Activated T-helper 17 cell treated with anti-CD3 and anti-CD28 coated beads, Interleukin-2, amount 50 U/mL, for 72 hours (primary cell): ENCODE measurements at regions not wholly inside any gene's neighbourhood (a gene's known extent, or its start where the extent isn't known, plus 50 kb on each side); places are given as distances from the start of the nearest gene placed in this dataset.
"Not testable (repeated sequence)": the region's sequence is repeated elsewhere in the genome, so short reads cannot be mapped to it uniquely, and the experiment has no call there.

Experiments
- ATAC-seq: fragments of 150-1000 bp; cut with Tn5 transposase; replicated peaks from 2 replicates; pipeline ENCODE4 v1.10.0; 2021; ENCODE audit warnings: mild to moderate bottlenecking, moderate library complexity
- H3K27ac Mint-ChIP-seq: one replicate; pipeline ENCODE4 v1.8.0; 2022; ENCODE audit warnings: mixed read lengths
- H3K27me3 Mint-ChIP-seq: one replicate; pipeline ENCODE4 v1.8.0; 2022; ENCODE audit warnings: mixed read lengths
- H3K36me3 Mint-ChIP-seq: one replicate; pipeline ENCODE4 v1.8.0; 2022; ENCODE audit warnings: low read depth, mild to moderate bottlenecking, mixed read lengths
- H3K4me1 Mint-ChIP-seq: one replicate; pipeline ENCODE4 v1.8.0; 2022; ENCODE audit warnings: mixed read lengths
- H3K4me3 Mint-ChIP-seq: one replicate; pipeline ENCODE4 v1.8.0; 2022; ENCODE audit warnings: mild to moderate bottlenecking, mixed read lengths
- H3K9me3 Mint-ChIP-seq: one replicate; pipeline ENCODE4 v1.8.0; 2022; ENCODE audit warnings: mixed read lengths

GRCh38 chr12:9313479-9313878, 105.3 kb upstream of the PZP start:
- H3K9me3 Mint-ChIP-seq, H3K4me3 Mint-ChIP-seq, H3K27me3 Mint-ChIP-seq, H3K36me3 Mint-ChIP-seq, H3K27ac Mint-ChIP-seq, H3K4me1 Mint-ChIP-seq, ATAC-seq: not testable (repeated sequence)

- H3K27me3 Mint-ChIP-seq = not testable (repeated sequence)
Observed at GRCh38 chr12:9312406-9313392, 104.5 kb upstream of the PZP start.

GRCh38 chr12:9311454-9311853, 103.3 kb upstream of the PZP start:
- not testable (repeated sequence) for H3K4me3 Mint-ChIP-seq, H3K27ac Mint-ChIP-seq, H3K27me3 Mint-ChIP-seq, H3K36me3 Mint-ChIP-seq, H3K9me3 Mint-ChIP-seq, H3K4me1 Mint-ChIP-seq, ATAC-seq

More at GRCh38 chr12:9312406-9313392, 104.5 kb upstream of the PZP start:
- H3K27ac Mint-ChIP-seq, H3K36me3 Mint-ChIP-seq, H3K4me1 Mint-ChIP-seq, H3K9me3 Mint-ChIP-seq, H3K4me3 Mint-ChIP-seq, ATAC-seq: not testable (repeated sequence)

GRCh38 chr12:9310645-9311044, 102.5 kb upstream of the PZP start:
- not testable (repeated sequence) for H3K4me3 Mint-ChIP-seq, H3K4me1 Mint-ChIP-seq, H3K27me3 Mint-ChIP-seq, ATAC-seq, H3K36me3 Mint-ChIP-seq, H3K9me3 Mint-ChIP-seq, H3K27ac Mint-ChIP-seq

- H3K9me3 Mint-ChIP-seq, ATAC-seq, H3K4me3 Mint-ChIP-seq, H3K27me3 Mint-ChIP-seq, H3K36me3 Mint-ChIP-seq, H3K27ac Mint-ChIP-seq, H3K4me1 Mint-ChIP-seq: not testable (repeated sequence)
Observed at GRCh38 chr12:9309749-9310148, 101.6 kb upstream of the PZP start.

GRCh38 chr12:9308745-9309144, 100.5 kb upstream of the PZP start:
- not testable (repeated sequence) for H3K9me3 Mint-ChIP-seq, H3K27ac Mint-ChIP-seq, H3K4me1 Mint-ChIP-seq, H3K36me3 Mint-ChIP-seq, ATAC-seq, H3K27me3 Mint-ChIP-seq, H3K4me3 Mint-ChIP-seq

- H3K4me3 Mint-ChIP-seq, H3K9me3 Mint-ChIP-seq, H3K27me3 Mint-ChIP-seq, ATAC-seq, H3K36me3 Mint-ChIP-seq, H3K27ac Mint-ChIP-seq, H3K4me1 Mint-ChIP-seq: not testable (repeated sequence)
Observed at GRCh38 chr12:9308163-9308562, 100.0 kb upstream of the PZP start.

- H3K4me3 Mint-ChIP-seq, H3K9me3 Mint-ChIP-seq, H3K4me1 Mint-ChIP-seq, H3K36me3 Mint-ChIP-seq, H3K27me3 Mint-ChIP-seq, H3K27ac Mint-ChIP-seq, ATAC-seq: not testable (repeated sequence)
Observed at GRCh38 chr12:9307255-9307654, 99.1 kb upstream of the PZP start.

- H3K4me1 Mint-ChIP-seq, ATAC-seq: not testable (repeated sequence)
Observed at GRCh38 chr12:9306004-9306403, 97.8 kb upstream of the PZP start.

GRCh38 chr12:9304540-9304939, 96.3 kb upstream of the PZP start:
- H3K4me3 Mint-ChIP-seq = not testable (repeated sequence)

More at GRCh38 chr12:9306004-9306403, 97.8 kb upstream of the PZP start:
- H3K4me3 Mint-ChIP-seq, H3K27ac Mint-ChIP-seq, H3K27me3 Mint-ChIP-seq, H3K36me3 Mint-ChIP-seq, H3K9me3 Mint-ChIP-seq: not testable (repeated sequence)

GRCh38 chr12:9295872-9296271, 87.7 kb upstream of the PZP start:
- H3K4me1 Mint-ChIP-seq, H3K36me3 Mint-ChIP-seq, H3K27me3 Mint-ChIP-seq, H3K4me3 Mint-ChIP-seq, ATAC-seq, H3K9me3 Mint-ChIP-seq, H3K27ac Mint-ChIP-seq: not testable (repeated sequence)

More at GRCh38 chr12:9304540-9304939, 96.3 kb upstream of the PZP start:
- not testable (repeated sequence) for H3K27ac Mint-ChIP-seq, H3K36me3 Mint-ChIP-seq, H3K27me3 Mint-ChIP-seq, H3K9me3 Mint-ChIP-seq, ATAC-seq, H3K4me1 Mint-ChIP-seq

GRCh38 chr12:9294072-9294620, 86.0 kb upstream of the PZP start:
- H3K27me3 Mint-ChIP-seq, H3K9me3 Mint-ChIP-seq, H3K4me3 Mint-ChIP-seq, ATAC-seq, H3K36me3 Mint-ChIP-seq, H3K27ac Mint-ChIP-seq, H3K4me1 Mint-ChIP-seq: not testable (repeated sequence)

GRCh38 chr12:9293391-9293790, 85.2 kb upstream of the PZP start:
- not testable (repeated sequence) for H3K9me3 Mint-ChIP-seq

GRCh38 chr12:9289984-9290383, 81.8 kb upstream of the PZP start:
- not testable (repeated sequence) for H3K27ac Mint-ChIP-seq, H3K4me3 Mint-ChIP-seq, H3K9me3 Mint-ChIP-seq, H3K27me3 Mint-ChIP-seq, H3K36me3 Mint-ChIP-seq, H3K4me1 Mint-ChIP-seq, ATAC-seq

More at GRCh38 chr12:9293391-9293790, 85.2 kb upstream of the PZP start:
- not testable (repeated sequence) for ATAC-seq, H3K27me3 Mint-ChIP-seq, H3K4me3 Mint-ChIP-seq, H3K4me1 Mint-ChIP-seq, H3K36me3 Mint-ChIP-seq, H3K27ac Mint-ChIP-seq

- H3K27me3 Mint-ChIP-seq = peaks cover 11% of the 10 kb centered on the region
Observed at GRCh38 chr12:9284724-9285123, 76.5 kb upstream of the PZP start.

More at GRCh38 chr12:9284724-9285123, 76.5 kb upstream of the PZP start:
- H3K36me3 Mint-ChIP-seq, H3K9me3 Mint-ChIP-seq, H3K4me1 Mint-ChIP-seq, H3K27ac Mint-ChIP-seq, ATAC-seq: not testable (repeated sequence)
- H3K4me3 Mint-ChIP-seq = peak overlapping the region; percentile 31
